ENCODE measurements at regions not wholly inside any gene's neighbourhood (a gene's known extent, or its start where the extent isn't known, plus 50 kb on each side); places are given as distances from the start of the nearest gene placed in this dataset.

DNA sequence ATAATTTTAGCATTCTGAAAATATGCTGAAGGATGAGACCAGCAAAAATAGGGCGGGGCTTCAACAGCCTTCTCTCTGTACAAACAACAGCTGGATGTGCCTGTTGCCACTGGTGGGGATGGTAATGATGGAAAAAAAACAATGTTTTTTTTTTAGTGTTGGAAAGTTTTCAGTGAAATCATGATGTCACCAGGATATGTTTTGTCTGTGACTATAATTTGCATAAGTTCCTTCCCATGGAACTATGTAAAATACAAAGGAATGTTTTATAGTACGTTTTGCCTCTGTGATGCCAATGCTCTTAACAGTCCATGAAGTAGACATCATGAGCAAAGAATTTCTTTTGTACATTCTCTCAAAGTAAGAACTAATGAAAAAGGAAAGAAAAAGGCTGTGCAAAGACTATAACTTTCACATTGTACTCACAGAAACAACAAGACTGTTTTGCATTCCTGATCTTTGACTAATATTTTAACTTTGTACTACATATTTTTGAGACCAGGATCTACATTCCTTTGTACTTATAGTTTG, 589.7 kb downstream of the SPRY1 start:
- no peak for TF ChIP-seq POLR2A (IDR thresholded peaks at IDR 0.05; ENCODE audit: low read length)
- no peak for TF ChIP-seq GATA1 (IDR thresholded peaks at IDR 0.05; ENCODE audit: low read depth, low read length)

All from erythroblast (primary cell).